Ishikawa (cell line): ENCODE measurements at regions not wholly inside any gene's neighbourhood (a gene's known extent, or its start where the extent isn't known, plus 50 kb on each side); places are given as distances from the start of the nearest gene placed in this dataset.

Experiments
- CEBPB ChIP-seq: IDR thresholded peaks from 2 replicates; pipeline ENCODE4 v1.6.1; 2012
- CREB1 ChIP-seq: IDR thresholded peaks from 2 replicates; pipeline ENCODE4 v1.6.1; 2012; ENCODE audit warnings: low read depth
- EGR1 ChIP-seq: IDR thresholded peaks from 2 replicates; pipeline ENCODE4 v1.6.1; 2012
- EP300 ChIP-seq: IDR thresholded peaks from 2 replicates; pipeline ENCODE4 v1.6.1; 2012; ENCODE audit warnings: borderline replicate concordance
- FOXM1 ChIP-seq: IDR thresholded peaks from 2 replicates; pipeline ENCODE4 v1.6.1; 2012; ENCODE audit warnings: low read depth, borderline replicate concordance
- MAX ChIP-seq: IDR thresholded peaks from 2 replicates; pipeline ENCODE4 v1.6.1; 2012
- NFIC ChIP-seq: IDR thresholded peaks from 2 replicates; pipeline ENCODE4 v1.6.1; 2012
- RAD21 ChIP-seq: IDR thresholded peaks from 2 replicates; pipeline ENCODE4 v1.6.1; 2012; ENCODE audit warnings: low read depth
- TAF1 ChIP-seq: IDR thresholded peaks from 2 replicates; pipeline ENCODE4 v1.6.1; 2012; ENCODE audit warnings: low read depth, mild to moderate bottlenecking
- TEAD4 ChIP-seq: IDR thresholded peaks from 2 replicates; pipeline ENCODE4 v1.6.1; 2012
- YY1 ChIP-seq: IDR thresholded peaks from 2 replicates; pipeline ENCODE4 v1.6.1; 2012; ENCODE audit warnings: low read depth
- TF ChIP-seq, protein P1 (sequence below): IDR thresholded peaks from 2 replicates; pipeline ENCODE4 v1.6.1; 2012; ENCODE audit warnings: low read depth, mild to moderate bottlenecking
- TF ChIP-seq, protein P2 (sequence below): IDR thresholded peaks from 2 replicates; pipeline ENCODE4 v1.6.1; 2012

GRCh38 chr9:100774326-100774725 lies 196.4 kb downstream of the CAVIN4 start:
- TF ChIP-seq RAD21 (no peak), CREB1 (no peak), TEAD4 (no peak), TAF1 (no peak), EGR1 (no peak), EP300 (no peak), MAX (no peak), YY1 (no peak), CEBPB (no peak), FOXM1 (no peak), NFIC (no peak)
- TF ChIP-seq, protein P1, sequence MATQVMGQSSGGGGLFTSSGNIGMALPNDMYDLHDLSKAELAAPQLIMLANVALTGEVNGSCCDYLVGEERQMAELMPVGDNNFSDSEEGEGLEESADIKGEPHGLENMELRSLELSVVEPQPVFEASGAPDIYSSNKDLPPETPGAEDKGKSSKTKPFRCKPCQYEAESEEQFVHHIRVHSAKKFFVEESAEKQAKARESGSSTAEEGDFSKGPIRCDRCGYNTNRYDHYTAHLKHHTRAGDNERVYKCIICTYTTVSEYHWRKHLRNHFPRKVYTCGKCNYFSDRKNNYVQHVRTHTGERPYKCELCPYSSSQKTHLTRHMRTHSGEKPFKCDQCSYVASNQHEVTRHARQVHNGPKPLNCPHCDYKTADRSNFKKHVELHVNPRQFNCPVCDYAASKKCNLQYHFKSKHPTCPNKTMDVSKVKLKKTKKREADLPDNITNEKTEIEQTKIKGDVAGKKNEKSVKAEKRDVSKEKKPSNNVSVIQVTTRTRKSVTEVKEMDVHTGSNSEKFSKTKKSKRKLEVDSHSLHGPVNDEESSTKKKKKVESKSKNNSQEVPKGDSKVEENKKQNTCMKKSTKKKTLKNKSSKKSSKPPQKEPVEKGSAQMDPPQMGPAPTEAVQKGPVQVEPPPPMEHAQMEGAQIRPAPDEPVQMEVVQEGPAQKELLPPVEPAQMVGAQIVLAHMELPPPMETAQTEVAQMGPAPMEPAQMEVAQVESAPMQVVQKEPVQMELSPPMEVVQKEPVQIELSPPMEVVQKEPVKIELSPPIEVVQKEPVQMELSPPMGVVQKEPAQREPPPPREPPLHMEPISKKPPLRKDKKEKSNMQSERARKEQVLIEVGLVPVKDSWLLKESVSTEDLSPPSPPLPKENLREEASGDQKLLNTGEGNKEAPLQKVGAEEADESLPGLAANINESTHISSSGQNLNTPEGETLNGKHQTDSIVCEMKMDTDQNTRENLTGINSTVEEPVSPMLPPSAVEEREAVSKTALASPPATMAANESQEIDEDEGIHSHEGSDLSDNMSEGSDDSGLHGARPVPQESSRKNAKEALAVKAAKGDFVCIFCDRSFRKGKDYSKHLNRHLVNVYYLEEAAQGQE, result no peak
- TF ChIP-seq, protein P2, sequence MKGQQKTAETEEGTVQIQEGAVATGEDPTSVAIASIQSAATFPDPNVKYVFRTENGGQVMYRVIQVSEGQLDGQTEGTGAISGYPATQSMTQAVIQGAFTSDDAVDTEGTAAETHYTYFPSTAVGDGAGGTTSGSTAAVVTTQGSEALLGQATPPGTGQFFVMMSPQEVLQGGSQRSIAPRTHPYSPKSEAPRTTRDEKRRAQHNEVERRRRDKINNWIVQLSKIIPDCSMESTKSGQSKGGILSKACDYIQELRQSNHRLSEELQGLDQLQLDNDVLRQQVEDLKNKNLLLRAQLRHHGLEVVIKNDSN, result no peak
